ENCODE measurements at regions not wholly inside any gene's neighbourhood (a gene's known extent, or its start where the extent isn't known, plus 50 kb on each side); places are given as distances from the start of the nearest gene placed in this dataset.

GRCh38 chr2:121058852-121059558 is 226.0 kb downstream of the TFCP2L1 start:
- in situ Hi-C loops (cut with MboI; ENCODE audit: low pct_unique_long_range_greater_than_20kb, low sequenced_read_pairs, unreplicated experiment), result no loop called here
- no peak for DNase-seq (ENCODE audit: low spot score)
- no peak for TF ChIP-seq CTCF (IDR thresholded peaks at IDR 0.05; ENCODE audit: extremely low read depth, insufficient read depth, missing control alignments)

- in situ Hi-C loops (cut with MboI; ENCODE audit: low pct_unique_long_range_greater_than_20kb, low sequenced_read_pairs, unreplicated experiment), result no loop called here
- no peak for TF ChIP-seq CTCF (IDR thresholded peaks at IDR 0.05; ENCODE audit: extremely low read depth, insufficient read depth, missing control alignments)
- DNase-seq (ENCODE audit: low spot score), result no peak
Observed at GRCh38 chr2:121059651-121060649, 225.1 kb downstream of the TFCP2L1 start.

GRCh38 chr2:121061633-121062032 is 223.4 kb downstream of the TFCP2L1 start:
- no peak for DNase-seq (ENCODE audit: low spot score)
- in situ Hi-C loops (cut with MboI; ENCODE audit: low pct_unique_long_range_greater_than_20kb, low sequenced_read_pairs, unreplicated experiment), result no loop called here
- TF ChIP-seq CTCF (IDR thresholded peaks at IDR 0.05; ENCODE audit: extremely low read depth, insufficient read depth, missing control alignments), result no peak

- no peak for TF ChIP-seq CTCF (IDR thresholded peaks at IDR 0.05; ENCODE audit: extremely low read depth, insufficient read depth, missing control alignments)
- no peak for DNase-seq (ENCODE audit: low spot score)
- in situ Hi-C loops (cut with MboI; ENCODE audit: low pct_unique_long_range_greater_than_20kb, low sequenced_read_pairs, unreplicated experiment), result no loop called here
Observed at GRCh38 chr2:121063471-121063870, 221.5 kb downstream of the TFCP2L1 start.

- DNase-seq (ENCODE audit: low spot score), result no peak
- TF ChIP-seq CTCF (IDR thresholded peaks at IDR 0.05; ENCODE audit: extremely low read depth, insufficient read depth, missing control alignments), result no peak
- in situ Hi-C loops (cut with MboI; ENCODE audit: low pct_unique_long_range_greater_than_20kb, low sequenced_read_pairs, unreplicated experiment), result no loop called here
Observed at GRCh38 chr2:121064186-121064585, 220.8 kb downstream of the TFCP2L1 start.

- in situ Hi-C loops (cut with MboI; ENCODE audit: low pct_unique_long_range_greater_than_20kb, low sequenced_read_pairs, unreplicated experiment), result no loop called here
- TF ChIP-seq CTCF (IDR thresholded peaks at IDR 0.05; ENCODE audit: extremely low read depth, insufficient read depth, missing control alignments), result no peak
- DNase-seq (ENCODE audit: low spot score), result no peak
Observed at GRCh38 chr2:121065239-121065638, 219.8 kb downstream of the TFCP2L1 start.
